ENCODE measurements at regions not wholly inside any gene's neighbourhood (a gene's known extent, or its start where the extent isn't known, plus 50 kb on each side); places are given as distances from the start of the nearest gene placed in this dataset.

GRCh38 chr20:8964959-8965562 lies 103.8 kb upstream of the PLCB4 start:
- H3K36me3 Mint-ChIP-seq (ENCODE audit: low read depth): peaks cover 16% of the 10 kb centered on the region
- H3K27me3 Mint-ChIP-seq (ENCODE audit: low read depth, poor library complexity): peaks cover 3% of the 10 kb centered on the region
- peaks cover 27% of the 10 kb centered on the region for H3K4me1 Mint-ChIP-seq
- TF ChIP-seq CTCF (IDR thresholded peaks at IDR 0.05): no peak
- H3K27ac Mint-ChIP-seq: peak overlapping the region; percentile 33
- H3K4me3 Mint-ChIP-seq: no peak overlapping the region
- DNase-seq: no peak
- peaks cover 19% of the 10 kb centered on the region for H3K9me3 Mint-ChIP-seq

GRCh38 chr20:8967641-8968245 lies 101.1 kb upstream of the PLCB4 start:
- H3K27me3 Mint-ChIP-seq (ENCODE audit: low read depth, poor library complexity): peaks cover 3% of the 10 kb centered on the region
- DNase-seq: no peak

GRCh38 chr20:8969146-8969583 lies 99.7 kb upstream of the PLCB4 start:
- H3K27me3 Mint-ChIP-seq (ENCODE audit: low read depth, poor library complexity): peaks cover 3% of the 10 kb centered on the region
- no peak for TF ChIP-seq CTCF (IDR thresholded peaks at IDR 0.05)
- no peak for DNase-seq
- H3K4me1 Mint-ChIP-seq: peaks cover 41% of the 10 kb centered on the region
- H3K27ac Mint-ChIP-seq: no peak overlapping the region
- peaks cover 16% of the 10 kb centered on the region for H3K36me3 Mint-ChIP-seq (ENCODE audit: low read depth)
- no peak overlapping the region for H3K4me3 Mint-ChIP-seq
- peaks cover 19% of the 10 kb centered on the region for H3K9me3 Mint-ChIP-seq

More at GRCh38 chr20:8967641-8968245, 101.1 kb upstream of the PLCB4 start:
- Mint-ChIP-seq H3K27ac (peak overlapping the region; percentile 25), H3K36me3 (ENCODE audit: low read depth) (peaks cover 16% of the 10 kb centered on the region), H3K9me3 (peaks cover 19% of the 10 kb centered on the region), H3K4me1 (peaks cover 41% of the 10 kb centered on the region), H3K4me3 (no peak overlapping the region)
- TF ChIP-seq CTCF (IDR thresholded peaks at IDR 0.05): no peak

- Mint-ChIP-seq H3K27me3 (ENCODE audit: low read depth, poor library complexity) (no peaks in the 10 kb centered on the region), H3K4me3 (no peak overlapping the region), H3K4me1 (peaks cover 26% of the 10 kb centered on the region), H3K27ac (peak overlapping the region; percentile 40), H3K36me3 (ENCODE audit: low read depth) (peaks cover 16% of the 10 kb centered on the region), H3K9me3 (peaks cover 19% of the 10 kb centered on the region)
- TF ChIP-seq CTCF (IDR thresholded peaks at IDR 0.05): no peak
- DNase-seq: no peak
These were observed 97.1 kb upstream of the PLCB4 start for GRCh38 chr20:8971669-8972316.

- DNase-seq: no peak
- Mint-ChIP-seq H3K4me3 (no peak overlapping the region), H3K27me3 (ENCODE audit: low read depth, poor library complexity) (no peaks in the 10 kb centered on the region), H3K27ac (no peak overlapping the region), H3K36me3 (ENCODE audit: low read depth) (peaks cover 5% of the 10 kb centered on the region), H3K9me3 (peaks cover 7% of the 10 kb centered on the region), H3K4me1 (peaks cover 26% of the 10 kb centered on the region)
- TF ChIP-seq CTCF (IDR thresholded peaks at IDR 0.05): no peak
These were observed 95.8 kb upstream of the PLCB4 start for GRCh38 chr20:8972963-8973705.

Data from nephron progenitor cell (in vitro differentiated cells).